ENCODE measurements at regions not wholly inside any gene's neighbourhood (a gene's known extent, or its start where the extent isn't known, plus 50 kb on each side); places are given as distances from the start of the nearest gene placed in this dataset.

DNA sequence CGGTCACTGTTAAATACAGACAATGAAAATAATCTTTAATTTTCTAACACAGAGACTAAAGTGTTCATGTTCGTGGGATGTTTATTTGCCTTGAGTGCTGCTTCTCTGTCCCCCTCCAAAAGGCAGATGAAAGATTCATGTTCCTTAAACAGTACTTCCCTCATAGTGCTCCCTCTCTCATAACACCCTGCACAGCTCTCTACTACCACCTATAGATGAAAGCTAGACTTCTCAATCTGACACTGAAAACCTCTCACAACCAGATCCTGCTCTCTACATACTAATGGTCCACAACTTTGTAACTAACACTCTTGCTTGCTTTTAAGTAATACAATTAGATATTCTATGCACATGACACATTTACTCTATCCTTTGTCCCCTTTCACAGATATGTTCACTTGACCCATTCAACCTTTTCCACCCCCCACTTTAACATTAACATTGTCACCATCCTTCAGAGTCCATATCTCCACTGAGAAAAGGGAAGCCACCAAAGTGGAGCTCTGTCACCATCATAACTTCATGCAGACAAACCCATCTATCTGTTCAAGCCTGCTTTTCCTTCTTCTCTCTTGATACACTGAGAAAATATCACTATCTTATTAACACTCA is 266.4 kb upstream of the USP15 start:
- no peak overlapping the region for H3K9ac ChIP-seq (ENCODE audit: low read depth in 1 of 3, low read length in 3 of 3)
- no peaks in the 10 kb centered on the region for H3K4me1 ChIP-seq (ENCODE audit: control insufficient read depth in 3 of 3, insufficient read depth in 3 of 3, low read length in 3 of 3)
- H3K9me3 ChIP-seq (ENCODE audit: control insufficient read depth in 3 of 3, low read length in 3 of 3), result no peaks in the 10 kb centered on the region
- H3K36me3 ChIP-seq (ENCODE audit: control insufficient read depth in 3 of 3, insufficient read depth in 3 of 3, low read length in 3 of 3), result no peaks in the 10 kb centered on the region
- no peaks in the 10 kb centered on the region for H3K27me3 ChIP-seq (ENCODE audit: control insufficient read depth in 3 of 3, insufficient read depth in 3 of 3, low read length in 3 of 3)
- H3K4me3 ChIP-seq (ENCODE audit: low read length in 3 of 3), result no peak overlapping the region
- H3K27ac ChIP-seq (ENCODE audit: low read depth, low read length), result no peak overlapping the region

- Histone ChIP-seq H3K36me3 (ENCODE audit: control insufficient read depth in 3 of 3, insufficient read depth in 3 of 3, low read length in 3 of 3) (no peaks in the 10 kb centered on the region), H3K4me1 (ENCODE audit: control insufficient read depth in 3 of 3, insufficient read depth in 3 of 3, low read length in 3 of 3) (no peaks in the 10 kb centered on the region), H3K27ac (ENCODE audit: low read depth, low read length) (no peak overlapping the region), H3K9ac (ENCODE audit: low read depth in 1 of 3, low read length in 3 of 3) (no peak overlapping the region), H3K9me3 (ENCODE audit: control insufficient read depth in 3 of 3, low read length in 3 of 3) (no peaks in the 10 kb centered on the region), H3K27me3 (ENCODE audit: control insufficient read depth in 3 of 3, insufficient read depth in 3 of 3, low read length in 3 of 3) (no peaks in the 10 kb centered on the region), H3K4me3 (ENCODE audit: low read length in 3 of 3) (no peak overlapping the region)
These were observed 263.5 kb upstream of the USP15 start for GRCh38 chr12:61996717-61997116.

DNA sequence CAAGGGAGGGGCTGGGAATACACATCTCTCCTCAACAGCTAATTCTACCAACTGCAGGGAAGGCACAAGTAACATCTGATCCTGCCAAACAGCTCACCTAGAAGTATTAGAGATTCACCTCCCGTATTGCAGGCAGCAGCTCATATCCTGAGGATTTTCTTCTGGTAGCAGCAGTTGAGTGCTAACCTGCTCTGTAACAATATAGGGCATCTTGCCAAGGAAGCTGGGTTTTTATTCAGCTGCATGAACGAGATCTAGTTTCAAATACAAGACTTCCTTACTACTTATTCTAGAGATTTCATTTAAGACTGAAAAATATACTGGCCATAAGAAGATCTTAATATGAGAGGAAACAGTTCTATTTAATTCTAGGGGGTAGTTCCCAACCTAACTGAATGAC is 261.4 kb upstream of the USP15 start:
- Histone ChIP-seq H3K9ac (ENCODE audit: low read depth in 1 of 3, low read length in 3 of 3) (no peak overlapping the region), H3K27ac (ENCODE audit: low read depth, low read length) (no peak overlapping the region), H3K4me3 (ENCODE audit: low read length in 3 of 3) (no peak overlapping the region), H3K27me3 (ENCODE audit: control insufficient read depth in 3 of 3, insufficient read depth in 3 of 3, low read length in 3 of 3) (no peaks in the 10 kb centered on the region), H3K4me1 (ENCODE audit: control insufficient read depth in 3 of 3, insufficient read depth in 3 of 3, low read length in 3 of 3) (no peaks in the 10 kb centered on the region), H3K36me3 (ENCODE audit: control insufficient read depth in 3 of 3, insufficient read depth in 3 of 3, low read length in 3 of 3) (no peaks in the 10 kb centered on the region), H3K9me3 (ENCODE audit: control insufficient read depth in 3 of 3, low read length in 3 of 3) (no peaks in the 10 kb centered on the region)

DNA sequence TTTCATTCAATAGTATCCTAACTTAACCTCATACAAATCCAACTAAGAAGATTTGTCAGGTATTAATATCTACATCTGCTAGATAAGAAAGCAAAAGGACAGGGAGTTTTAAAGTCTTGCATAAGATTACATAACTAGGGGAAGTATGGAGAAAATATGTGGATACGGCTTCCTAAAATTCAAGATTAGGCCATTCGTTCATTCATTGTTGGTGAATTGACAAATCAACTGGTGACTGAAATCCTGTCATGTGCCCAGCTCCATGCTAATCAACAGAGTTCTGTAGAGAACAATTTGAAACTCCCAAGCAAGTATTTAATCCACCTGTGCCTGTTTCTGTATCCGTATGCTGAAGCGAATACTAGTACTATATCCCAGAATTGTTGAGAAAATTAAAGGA is 260.9 kb upstream of the USP15 start:
- Histone ChIP-seq H3K9ac (ENCODE audit: low read depth in 1 of 3, low read length in 3 of 3) (no peak overlapping the region), H3K4me3 (ENCODE audit: low read length in 3 of 3) (no peak overlapping the region), H3K4me1 (ENCODE audit: control insufficient read depth in 3 of 3, insufficient read depth in 3 of 3, low read length in 3 of 3) (no peaks in the 10 kb centered on the region), H3K27ac (ENCODE audit: low read depth, low read length) (no peak overlapping the region), H3K9me3 (ENCODE audit: control insufficient read depth in 3 of 3, low read length in 3 of 3) (no peaks in the 10 kb centered on the region), H3K27me3 (ENCODE audit: control insufficient read depth in 3 of 3, insufficient read depth in 3 of 3, low read length in 3 of 3) (no peaks in the 10 kb centered on the region), H3K36me3 (ENCODE audit: control insufficient read depth in 3 of 3, insufficient read depth in 3 of 3, low read length in 3 of 3) (no peaks in the 10 kb centered on the region)

DNA sequence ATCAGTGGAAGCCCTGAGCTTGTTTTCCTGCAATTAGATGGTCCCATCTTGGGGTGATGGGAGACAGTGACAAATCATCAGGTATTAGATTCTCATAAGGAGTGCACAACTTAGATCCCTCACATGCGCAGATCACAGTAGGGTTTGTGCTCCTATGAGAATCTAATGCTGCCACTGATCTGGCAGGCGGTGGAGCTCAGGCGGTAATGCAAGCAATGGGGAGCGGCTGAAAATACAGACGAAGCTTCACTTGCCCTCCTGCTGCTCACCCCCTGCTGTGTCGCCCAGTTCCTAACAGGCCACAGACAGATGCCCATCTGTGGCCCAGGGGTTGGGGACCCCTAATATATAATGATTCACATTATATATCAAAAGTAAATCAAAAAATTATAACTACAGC is 258.8 kb upstream of the USP15 start:
- Histone ChIP-seq H3K9ac (ENCODE audit: low read depth in 1 of 3, low read length in 3 of 3) (no peak overlapping the region), H3K27ac (ENCODE audit: low read depth, low read length) (no peak overlapping the region), H3K9me3 (ENCODE audit: control insufficient read depth in 3 of 3, low read length in 3 of 3) (no peaks in the 10 kb centered on the region), H3K4me1 (ENCODE audit: control insufficient read depth in 3 of 3, insufficient read depth in 3 of 3, low read length in 3 of 3) (no peaks in the 10 kb centered on the region), H3K36me3 (ENCODE audit: control insufficient read depth in 3 of 3, insufficient read depth in 3 of 3, low read length in 3 of 3) (no peaks in the 10 kb centered on the region), H3K27me3 (ENCODE audit: control insufficient read depth in 3 of 3, insufficient read depth in 3 of 3, low read length in 3 of 3) (no peaks in the 10 kb centered on the region), H3K4me3 (ENCODE audit: low read length in 3 of 3) (no peak overlapping the region)

GRCh38 chr12:62003226-62003625 is 257.0 kb upstream of the USP15 start:
- no peaks in the 10 kb centered on the region for H3K27me3 ChIP-seq (ENCODE audit: control insufficient read depth in 3 of 3, insufficient read depth in 3 of 3, low read length in 3 of 3)
- no peak overlapping the region for H3K27ac ChIP-seq (ENCODE audit: low read depth, low read length)
- no peaks in the 10 kb centered on the region for H3K36me3 ChIP-seq (ENCODE audit: control insufficient read depth in 3 of 3, insufficient read depth in 3 of 3, low read length in 3 of 3)
- H3K4me3 ChIP-seq (ENCODE audit: low read length in 3 of 3), result no peak overlapping the region
- H3K9ac ChIP-seq (ENCODE audit: low read depth in 1 of 3, low read length in 3 of 3), result no peak overlapping the region
- H3K4me1 ChIP-seq (ENCODE audit: control insufficient read depth in 3 of 3, insufficient read depth in 3 of 3, low read length in 3 of 3), result no peaks in the 10 kb centered on the region
- no peaks in the 10 kb centered on the region for H3K9me3 ChIP-seq (ENCODE audit: control insufficient read depth in 3 of 3, low read length in 3 of 3)

DNA sequence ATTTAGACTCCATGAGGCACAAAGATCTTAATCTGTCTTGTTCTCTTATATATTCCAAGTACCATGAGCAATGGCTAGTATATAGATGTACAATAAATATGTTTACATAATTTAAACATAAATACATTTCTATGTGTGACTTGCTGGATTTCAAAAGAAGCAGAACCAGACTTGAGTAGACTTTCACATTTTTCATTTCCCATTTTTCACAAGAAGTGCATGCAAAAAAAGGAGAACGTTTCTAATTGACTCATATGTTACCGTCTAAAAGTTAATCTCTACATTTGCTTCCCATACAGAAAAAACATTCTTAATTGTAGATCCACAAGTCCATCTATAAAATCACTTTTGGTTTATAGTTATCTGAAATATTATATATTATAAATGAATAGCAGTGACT is 256.5 kb upstream of the USP15 start:
- Histone ChIP-seq H3K27me3 (ENCODE audit: control insufficient read depth in 3 of 3, insufficient read depth in 3 of 3, low read length in 3 of 3) (no peaks in the 10 kb centered on the region), H3K27ac (ENCODE audit: low read depth, low read length) (no peak overlapping the region), H3K9me3 (ENCODE audit: control insufficient read depth in 3 of 3, low read length in 3 of 3) (no peaks in the 10 kb centered on the region), H3K4me3 (ENCODE audit: low read length in 3 of 3) (no peak overlapping the region), H3K9ac (ENCODE audit: low read depth in 1 of 3, low read length in 3 of 3) (no peak overlapping the region), H3K36me3 (ENCODE audit: control insufficient read depth in 3 of 3, insufficient read depth in 3 of 3, low read length in 3 of 3) (no peaks in the 10 kb centered on the region), H3K4me1 (ENCODE audit: control insufficient read depth in 3 of 3, insufficient read depth in 3 of 3, low read length in 3 of 3) (no peaks in the 10 kb centered on the region)

- no peaks in the 10 kb centered on the region for H3K9me3 ChIP-seq (ENCODE audit: control insufficient read depth in 3 of 3, low read length in 3 of 3)
- no peak overlapping the region for H3K9ac ChIP-seq (ENCODE audit: low read depth in 1 of 3, low read length in 3 of 3)
- no peaks in the 10 kb centered on the region for H3K36me3 ChIP-seq (ENCODE audit: control insufficient read depth in 3 of 3, insufficient read depth in 3 of 3, low read length in 3 of 3)
- H3K4me1 ChIP-seq (ENCODE audit: control insufficient read depth in 3 of 3, insufficient read depth in 3 of 3, low read length in 3 of 3), result no peaks in the 10 kb centered on the region
- no peaks in the 10 kb centered on the region for H3K27me3 ChIP-seq (ENCODE audit: control insufficient read depth in 3 of 3, insufficient read depth in 3 of 3, low read length in 3 of 3)
- no peak overlapping the region for H3K27ac ChIP-seq (ENCODE audit: low read depth, low read length)
- H3K4me3 ChIP-seq (ENCODE audit: low read length in 3 of 3), result no peak overlapping the region
These were observed 254.6 kb upstream of the USP15 start for GRCh38 chr12:62005615-62006014.

DNA sequence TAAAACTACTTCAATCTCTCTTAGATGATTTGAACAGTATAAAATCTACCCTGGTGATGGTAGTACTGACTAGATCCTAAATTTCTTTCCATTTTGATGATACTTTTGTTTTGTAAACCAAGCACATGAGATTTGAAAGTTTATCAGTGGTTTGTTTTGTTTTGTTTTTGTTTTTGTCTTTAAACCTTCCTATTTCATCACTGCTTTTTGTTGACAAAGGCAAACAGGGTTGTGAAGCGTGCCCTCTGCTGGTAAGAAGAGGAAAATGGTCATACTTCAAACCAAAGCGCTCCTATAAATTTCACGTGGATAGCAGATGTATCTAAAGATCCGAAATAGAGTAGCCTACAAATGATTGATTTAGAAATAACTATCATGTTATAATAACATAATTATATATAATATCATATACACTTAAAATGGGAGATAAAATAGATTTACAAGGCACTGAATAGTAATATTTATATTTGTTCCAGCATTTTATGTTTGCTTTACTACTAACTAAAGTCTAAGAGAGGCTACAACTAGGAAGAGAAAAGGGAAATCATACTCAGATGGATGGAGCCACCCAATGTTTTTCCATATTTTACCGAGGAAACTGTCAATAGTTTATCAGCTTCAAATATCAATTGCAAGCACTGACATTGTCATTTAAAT is 254.0 kb upstream of the USP15 start:
- no peaks in the 10 kb centered on the region for H3K9me3 ChIP-seq (ENCODE audit: control insufficient read depth in 3 of 3, low read length in 3 of 3)
- no peak overlapping the region for H3K27ac ChIP-seq (ENCODE audit: low read depth, low read length)
- H3K4me1 ChIP-seq (ENCODE audit: control insufficient read depth in 3 of 3, insufficient read depth in 3 of 3, low read length in 3 of 3), result no peaks in the 10 kb centered on the region
- no peak overlapping the region for H3K9ac ChIP-seq (ENCODE audit: low read depth in 1 of 3, low read length in 3 of 3)
- no peaks in the 10 kb centered on the region for H3K36me3 ChIP-seq (ENCODE audit: control insufficient read depth in 3 of 3, insufficient read depth in 3 of 3, low read length in 3 of 3)
- no peaks in the 10 kb centered on the region for H3K27me3 ChIP-seq (ENCODE audit: control insufficient read depth in 3 of 3, insufficient read depth in 3 of 3, low read length in 3 of 3)
- H3K4me3 ChIP-seq (ENCODE audit: low read length in 3 of 3), result no peak overlapping the region

GRCh38 chr12:62008703-62009102 is 251.5 kb upstream of the USP15 start:
- Histone ChIP-seq H3K4me1 (ENCODE audit: control insufficient read depth in 3 of 3, insufficient read depth in 3 of 3, low read length in 3 of 3) (no peaks in the 10 kb centered on the region), H3K4me3 (ENCODE audit: low read length in 3 of 3) (no peak overlapping the region), H3K9me3 (ENCODE audit: control insufficient read depth in 3 of 3, low read length in 3 of 3) (no peaks in the 10 kb centered on the region), H3K9ac (ENCODE audit: low read depth in 1 of 3, low read length in 3 of 3) (no peak overlapping the region), H3K36me3 (ENCODE audit: control insufficient read depth in 3 of 3, insufficient read depth in 3 of 3, low read length in 3 of 3) (no peaks in the 10 kb centered on the region), H3K27ac (ENCODE audit: low read depth, low read length) (no peak overlapping the region), H3K27me3 (ENCODE audit: control insufficient read depth in 3 of 3, insufficient read depth in 3 of 3, low read length in 3 of 3) (no peaks in the 10 kb centered on the region)

All from skeletal muscle tissue (tissue), 3 donors.